HG03139 (cell line): ENCODE measurements at regions not wholly inside any gene's neighbourhood (a gene's known extent, or its start where the extent isn't known, plus 50 kb on each side); places are given as distances from the start of the nearest gene placed in this dataset.
"Not testable (repeated sequence)": the region's sequence is repeated elsewhere in the genome, so short reads cannot be mapped to it uniquely, and the experiment has no call there.

Experiments
- ATAC-seq: cut with Tn5 transposase; IDR thresholded peaks from one replicate; pipeline ENCODE4 v1.9.1; 2021; ENCODE audit not compliant: unreplicated experiment

- ATAC-seq = no peak
Observed at GRCh38 chr13:80884056-80884785, 543.3 kb upstream of the SPRY2 start.

- no peak for ATAC-seq
Observed at GRCh38 chr13:80883545-80883944, 542.6 kb upstream of the SPRY2 start.

GRCh38 chr13:80881942-80882445 lies 541.1 kb upstream of the SPRY2 start:
- ATAC-seq = no peak

DNA sequence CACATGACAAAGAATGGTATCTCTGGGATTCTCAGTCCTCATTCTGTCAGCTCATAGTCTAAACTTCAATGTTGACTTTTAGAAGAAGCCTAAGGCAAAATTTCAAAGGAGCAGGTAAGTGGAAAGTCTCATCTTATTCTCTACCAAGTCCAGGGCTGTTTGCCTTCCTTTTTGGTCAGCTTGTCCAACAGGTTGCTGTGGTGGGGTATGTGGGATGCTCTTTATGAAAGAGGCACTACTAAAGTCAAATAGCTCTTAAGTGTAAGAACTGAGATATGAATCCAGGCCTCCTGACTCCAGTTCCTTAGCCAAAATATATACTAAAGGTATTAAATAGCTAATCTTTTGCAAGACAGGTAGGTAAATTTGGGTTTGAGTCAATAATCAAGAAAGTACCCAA lies 540.6 kb upstream of the SPRY2 start:
- no peak for ATAC-seq

DNA sequence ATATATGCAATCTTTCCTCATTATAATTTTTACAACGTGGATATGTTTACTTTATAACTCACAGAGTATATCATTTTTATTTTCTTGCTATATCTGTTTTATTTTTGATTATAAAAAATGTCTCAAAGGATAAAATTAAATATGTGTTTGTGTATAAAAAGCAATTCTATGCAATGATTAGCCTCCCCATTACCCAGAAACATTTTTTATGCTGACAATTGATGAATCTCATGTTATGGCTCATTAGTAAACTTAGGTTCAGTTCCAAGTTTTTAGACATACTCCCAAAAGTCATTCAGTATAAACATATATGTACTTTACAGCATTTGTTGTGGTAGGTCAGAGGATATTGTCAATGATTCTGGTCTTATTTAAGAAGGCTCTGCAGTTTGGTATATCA lies 540.1 kb upstream of the SPRY2 start:
- ATAC-seq = no peak

DNA sequence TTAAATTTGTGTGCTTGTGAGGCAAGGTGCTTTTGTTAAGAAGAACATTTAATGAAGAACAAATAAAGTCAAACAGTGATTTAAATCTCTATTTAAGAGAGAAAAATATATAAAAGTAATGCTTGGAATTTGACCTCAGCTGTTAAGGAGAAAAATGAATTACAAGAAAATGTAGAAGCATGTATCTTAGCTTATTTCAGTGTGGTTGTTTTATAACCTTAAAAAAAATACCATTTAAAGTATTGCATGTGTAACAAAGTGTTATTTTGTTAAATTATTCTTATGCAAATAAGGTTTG lies 537.0 kb upstream of the SPRY2 start:
- no peak for ATAC-seq

DNA sequence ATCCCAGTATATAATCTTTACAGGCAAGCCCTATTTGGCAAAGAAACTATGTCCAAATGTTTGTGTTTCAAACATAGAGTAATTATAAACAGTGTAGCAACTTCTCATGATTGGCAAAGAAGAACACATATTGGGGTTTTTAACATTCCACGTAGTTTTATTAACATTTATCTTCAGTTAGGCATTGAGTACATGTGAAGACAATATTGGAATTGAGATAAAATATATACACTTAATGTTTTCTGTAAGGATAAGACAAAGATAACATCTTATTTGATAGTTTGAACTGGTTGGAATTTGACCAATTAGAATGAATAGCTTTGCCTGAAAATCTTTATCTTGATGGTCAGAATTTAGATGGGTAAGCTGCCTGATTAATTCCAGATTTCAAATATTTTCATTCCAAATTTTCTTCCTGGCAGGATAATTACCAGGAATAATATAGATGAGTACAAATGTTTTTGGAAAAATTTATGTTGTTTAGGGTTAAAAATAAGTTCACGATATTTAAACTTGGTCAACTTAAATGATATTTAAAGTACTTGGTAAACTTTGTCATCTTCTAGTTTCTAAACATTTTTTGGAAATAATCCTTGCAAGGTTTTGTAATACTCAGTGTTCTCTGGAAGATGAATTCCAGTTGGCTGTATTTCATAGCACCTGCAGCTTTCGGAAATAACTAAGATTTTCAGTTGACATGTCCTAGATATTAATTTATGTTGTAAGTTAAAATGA lies 536.5 kb upstream of the SPRY2 start:
- no peak for ATAC-seq

DNA sequence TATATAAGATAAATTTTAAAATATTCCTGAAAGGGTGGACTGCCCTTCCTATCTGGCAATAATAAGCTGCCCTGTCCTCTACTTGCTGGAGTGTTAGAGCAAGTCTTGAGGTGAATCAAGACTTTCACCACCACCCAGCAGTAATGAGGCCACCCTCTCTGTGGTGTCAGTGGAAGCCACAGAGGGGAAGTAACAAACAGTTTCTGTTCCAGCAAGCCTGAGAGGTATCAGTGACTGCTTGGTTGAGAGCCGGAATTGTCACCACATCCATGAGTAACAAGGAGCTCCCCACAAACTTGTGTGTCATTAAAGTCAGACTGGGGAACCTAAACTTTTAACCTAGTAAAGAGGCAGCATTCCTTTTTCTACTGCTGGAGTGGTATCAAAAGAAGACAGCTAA lies 532.7 kb upstream of the SPRY2 start:
- ATAC-seq = peak; percentile 98

GRCh38 chr13:80871971-80872370 lies 531.0 kb upstream of the SPRY2 start:
- ATAC-seq = not testable (repeated sequence)

DNA sequence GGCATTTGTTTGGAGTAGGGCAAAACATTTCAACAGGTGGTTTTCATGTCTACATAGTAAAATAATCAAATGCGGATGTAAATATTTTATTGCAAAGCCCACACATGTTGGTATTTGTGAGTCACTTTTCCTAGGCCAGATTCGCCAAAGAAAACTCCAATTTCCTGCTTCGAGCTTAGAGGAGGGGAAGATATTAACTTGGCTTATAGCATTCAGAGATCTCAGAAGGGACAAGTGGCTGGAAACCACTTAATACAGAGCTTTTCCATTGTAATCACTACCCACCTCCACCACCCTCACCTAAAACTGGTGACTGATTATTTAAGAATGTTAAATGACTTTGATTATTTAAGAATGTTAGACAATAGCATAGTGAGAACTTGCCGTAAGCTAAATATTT lies 530.6 kb upstream of the SPRY2 start:
- ATAC-seq = no peak

DNA sequence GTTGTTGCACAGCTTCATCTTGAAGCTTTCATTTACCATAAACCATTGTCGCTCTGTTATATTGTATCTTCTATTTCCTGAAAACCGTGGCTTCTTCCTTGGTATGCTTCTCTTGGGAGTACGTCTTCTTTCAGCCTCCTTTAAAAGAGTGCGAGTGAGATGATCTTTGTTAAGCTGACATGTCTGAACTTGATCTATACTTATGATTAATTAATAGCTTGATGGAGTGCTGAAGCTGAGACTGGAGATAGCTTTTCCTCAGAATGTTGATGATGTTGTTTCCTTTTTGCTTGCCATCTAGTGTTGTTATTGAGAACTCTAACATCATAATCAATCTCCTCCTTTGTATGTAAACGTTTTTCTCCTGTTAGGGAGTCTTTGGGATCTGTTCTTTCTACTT lies 529.3 kb upstream of the SPRY2 start:
- no peak for ATAC-seq

DNA sequence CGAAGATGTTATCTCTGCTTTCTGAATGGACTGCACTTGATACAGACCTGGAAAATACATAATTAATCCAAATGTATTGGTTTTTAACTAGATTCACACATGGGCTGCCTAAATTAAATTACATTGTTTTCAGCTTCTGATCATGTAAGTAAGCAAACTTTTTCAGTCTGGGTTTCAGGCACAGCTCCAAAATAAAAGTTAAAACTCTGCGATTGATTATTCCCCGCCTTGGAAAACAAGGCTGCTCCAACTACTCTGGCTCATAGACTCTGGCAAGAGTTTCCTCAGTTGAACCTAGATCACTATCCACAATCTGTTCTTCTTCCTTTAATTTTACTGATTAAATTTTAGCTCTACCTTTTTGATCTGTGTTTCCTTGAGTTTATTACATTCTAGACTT lies 526.0 kb upstream of the SPRY2 start:
- no peak for ATAC-seq

- no peak for ATAC-seq
Observed at GRCh38 chr13:80865329-80865728, 524.4 kb upstream of the SPRY2 start.

DNA sequence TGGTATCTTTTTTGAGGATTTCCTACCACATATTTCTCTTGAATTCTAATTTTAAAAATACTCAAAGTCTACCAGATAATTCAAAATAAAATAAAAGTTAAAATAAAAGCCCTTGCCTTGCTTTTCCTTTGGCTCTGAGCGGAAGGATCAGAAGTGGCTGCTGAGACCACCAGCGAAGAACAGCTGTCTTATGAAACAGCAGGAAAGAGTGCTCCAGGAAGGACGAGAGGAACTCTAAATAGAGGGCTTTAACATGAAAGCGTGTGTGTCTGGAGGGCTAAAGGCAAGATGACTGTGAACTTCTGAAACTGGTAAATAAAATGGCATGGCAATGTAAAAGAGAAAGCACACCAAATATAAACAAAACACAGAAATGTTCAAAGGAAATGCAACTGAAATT lies 521.5 kb upstream of the SPRY2 start:
- no peak for ATAC-seq

GRCh38 chr13:80860845-80861244 lies 519.9 kb upstream of the SPRY2 start:
- no peak for ATAC-seq

DNA sequence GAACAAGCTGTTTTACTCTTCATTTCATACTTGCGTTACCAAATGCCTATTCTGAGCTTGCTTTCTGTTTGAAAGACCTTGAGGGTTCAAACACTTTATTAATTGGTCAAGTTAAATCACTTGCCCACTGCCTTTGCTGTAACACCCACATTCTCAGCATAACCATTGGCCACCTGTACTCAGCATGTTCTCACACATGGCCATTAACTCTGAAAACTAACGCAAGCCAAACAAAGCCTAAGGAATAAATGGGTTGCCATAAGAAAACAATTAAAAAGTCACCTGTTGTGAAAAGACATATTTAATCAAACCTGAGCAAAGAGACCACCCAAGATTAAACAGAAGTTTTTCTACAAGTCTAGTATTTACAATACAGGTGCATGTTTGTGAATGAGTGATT lies 517.2 kb upstream of the SPRY2 start:
- no peak for ATAC-seq

- no peak for ATAC-seq
Observed at GRCh38 chr13:80857321-80857720, 516.4 kb upstream of the SPRY2 start.

DNA sequence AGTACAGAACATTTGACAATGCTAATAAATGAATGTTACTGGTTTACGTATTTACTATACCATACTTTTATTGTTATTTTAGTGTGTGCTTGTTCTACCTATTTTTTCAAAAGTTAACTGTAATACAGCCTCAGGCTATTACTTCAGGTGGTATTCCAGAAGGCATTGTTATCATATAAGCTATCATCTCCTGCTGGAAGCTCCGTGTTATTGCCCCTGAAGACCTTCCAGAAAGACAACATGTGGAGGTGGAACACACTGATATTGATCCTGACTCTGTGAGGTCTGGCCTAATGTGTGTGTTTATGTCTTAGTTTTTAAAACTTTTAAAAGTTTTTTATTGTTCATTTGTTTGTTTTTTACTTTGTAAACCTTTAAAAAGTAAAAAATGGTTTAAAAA lies 509.8 kb upstream of the SPRY2 start:
- no peak for ATAC-seq

GRCh38 chr13:80844164-80844563 lies 503.2 kb upstream of the SPRY2 start:
- ATAC-seq = no peak

- ATAC-seq = no peak
Observed at GRCh38 chr13:80841414-80841813, 500.5 kb upstream of the SPRY2 start.

GRCh38 chr13:80840316-80840976 lies 499.5 kb upstream of the SPRY2 start:
- ATAC-seq = no peak

DNA sequence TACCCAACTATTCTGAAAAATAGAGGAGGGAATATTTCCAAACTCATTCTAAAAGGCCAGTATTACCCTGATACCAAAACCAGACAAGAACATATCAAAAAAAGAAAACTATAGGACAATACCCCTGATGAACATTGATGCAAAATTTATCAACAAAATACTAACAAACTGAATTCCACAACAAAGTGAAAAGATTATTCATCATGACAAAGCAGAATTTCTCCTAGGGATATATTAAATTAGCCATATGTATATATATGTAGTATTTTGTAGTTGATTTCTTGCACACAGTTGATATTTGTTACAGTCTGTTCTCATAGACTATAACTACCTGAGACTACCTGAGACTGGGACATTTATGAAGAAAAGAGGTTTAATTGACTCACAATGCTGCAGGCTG lies 495.0 kb upstream of the SPRY2 start:
- ATAC-seq = no peak
